ENCODE measurements at regions not wholly inside any gene's neighbourhood (a gene's known extent, or its start where the extent isn't known, plus 50 kb on each side); places are given as distances from the start of the nearest gene placed in this dataset.

DNA sequence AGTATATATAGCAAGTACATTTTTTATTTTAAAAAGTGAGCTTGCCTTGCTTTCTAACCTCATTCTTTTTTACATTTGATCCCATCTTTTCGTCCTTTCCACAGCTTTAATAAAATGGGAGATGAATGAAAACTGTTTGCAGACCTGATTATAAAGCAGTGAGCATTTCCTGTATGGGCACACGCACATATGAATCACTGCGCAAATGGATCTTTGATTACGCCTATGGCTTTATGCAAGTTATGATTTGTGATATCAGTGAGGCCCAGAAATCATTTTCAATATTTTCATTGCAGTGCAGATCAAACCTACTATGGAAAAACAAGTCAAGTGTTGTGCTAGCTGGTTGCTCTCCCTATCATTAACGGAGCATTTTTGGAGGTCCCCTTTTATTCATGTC is 1073.0 kb downstream of the MAT2B start:
- H3K27ac ChIP-seq, result no peak overlapping the region
- no peak overlapping the region for H3K4me3 ChIP-seq

DNA sequence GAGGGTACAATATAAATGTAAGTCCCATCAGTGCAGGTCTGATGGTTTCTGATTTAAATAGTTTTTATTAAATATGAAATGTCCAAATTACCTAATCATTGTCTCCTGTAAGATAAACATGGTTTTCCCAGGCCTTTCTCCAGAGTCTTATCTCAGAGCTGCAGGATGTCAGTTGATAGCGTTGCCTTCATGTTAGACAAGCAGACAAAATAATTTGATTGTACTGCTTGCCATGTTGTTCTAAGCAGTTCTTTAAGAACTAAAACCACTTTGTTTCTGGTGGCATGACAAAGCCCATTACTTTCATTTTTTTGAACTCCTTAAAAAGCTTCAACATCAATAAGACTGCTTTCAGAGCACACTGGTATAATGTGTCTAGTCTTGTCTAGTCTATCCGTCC is 1073.5 kb downstream of the MAT2B start:
- Histone ChIP-seq H3K4me3 (no peak overlapping the region), H3K27ac (no peak overlapping the region)

DNA sequence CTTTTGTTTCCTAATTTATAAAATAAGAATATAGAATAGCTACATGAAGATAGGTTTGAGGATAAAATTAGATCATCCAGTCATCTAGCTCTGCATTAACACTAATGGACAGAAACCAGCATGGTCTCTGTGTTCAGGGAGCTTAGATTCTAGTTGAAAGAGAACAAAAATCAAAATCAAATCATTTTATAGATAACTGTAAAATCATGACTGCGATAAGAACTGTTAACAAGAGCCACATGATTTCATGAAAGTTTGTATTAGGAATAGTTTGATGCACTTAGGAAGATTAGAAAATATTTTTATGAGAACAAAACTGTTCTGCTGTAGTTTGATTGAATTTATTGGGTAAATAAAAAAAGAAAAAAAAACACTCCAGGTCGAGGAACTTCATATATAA is 1074.7 kb downstream of the MAT2B start:
- H3K27ac ChIP-seq, result no peak overlapping the region
- H3K4me3 ChIP-seq, result no peak overlapping the region

DNA sequence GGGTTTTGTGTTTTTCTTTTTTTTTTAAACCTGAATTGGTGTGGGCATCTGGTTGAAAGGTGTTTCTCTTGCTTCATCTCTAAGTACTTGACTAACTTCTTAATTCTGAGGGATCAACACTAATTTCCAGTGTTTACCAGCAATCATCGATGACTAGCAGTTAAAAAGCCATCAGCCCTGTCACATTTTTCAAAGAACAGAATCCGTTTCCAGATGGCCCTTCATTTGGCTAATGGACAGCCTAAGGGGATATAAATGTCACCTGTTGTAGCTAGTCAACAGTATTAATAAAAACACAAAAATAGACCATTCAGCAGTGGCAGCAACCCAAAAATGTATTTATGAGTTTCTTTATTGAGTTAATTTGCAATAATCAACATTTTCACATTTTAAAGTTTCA is 1076.5 kb downstream of the MAT2B start:
- Histone ChIP-seq H3K4me3 (no peak overlapping the region), H3K27ac (no peak overlapping the region)

DNA sequence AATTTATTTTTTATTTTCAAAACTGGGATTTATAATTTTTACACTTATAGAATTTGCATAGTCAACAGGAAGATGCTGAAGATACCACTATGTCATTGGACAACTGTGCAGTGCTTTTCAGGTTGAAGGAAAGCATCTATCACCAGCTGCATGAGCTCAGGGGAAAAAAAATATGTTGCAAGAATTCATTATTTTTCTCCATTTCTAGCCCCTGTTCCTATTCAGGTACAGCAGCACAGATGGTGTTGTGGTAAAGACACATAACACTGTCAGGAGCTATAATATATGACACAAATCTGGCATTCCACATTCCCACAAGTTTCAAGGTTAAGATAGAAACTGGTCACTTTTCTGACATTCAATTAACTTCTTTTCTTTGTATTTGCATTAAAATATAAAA is 1088.6 kb downstream of the MAT2B start:
- Histone ChIP-seq H3K4me3 (no peak overlapping the region), H3K27ac (no peak overlapping the region)

DNA sequence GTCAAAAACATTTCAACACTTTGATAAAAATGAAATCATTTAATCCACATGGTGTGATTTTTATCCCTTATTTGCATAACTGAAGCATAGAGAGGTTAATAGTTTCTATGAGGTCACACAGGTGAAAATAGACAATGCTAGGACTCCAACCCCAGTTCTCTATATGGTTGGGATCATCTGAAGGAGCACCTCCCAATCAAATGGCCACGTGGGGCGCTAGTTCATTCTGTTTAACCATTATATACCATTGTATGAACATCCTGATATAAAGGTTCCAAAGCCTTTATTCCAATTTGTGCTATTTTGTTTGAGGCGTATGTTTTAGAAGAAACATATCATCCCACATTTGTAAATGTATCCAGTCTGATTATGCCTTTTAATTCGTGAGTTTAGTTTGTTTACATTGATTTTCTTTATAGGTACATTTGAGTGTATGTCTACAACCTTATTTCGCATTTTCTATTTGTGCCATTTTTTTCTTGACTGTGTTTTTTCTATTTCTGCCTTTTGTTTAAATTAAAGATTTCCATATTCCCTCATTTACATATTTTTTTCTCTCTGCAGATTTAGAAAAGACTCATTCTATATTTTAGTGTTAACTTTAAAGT is 1092.0 kb downstream of the MAT2B start:
- H3K4me3 ChIP-seq, result no peak overlapping the region

DNA sequence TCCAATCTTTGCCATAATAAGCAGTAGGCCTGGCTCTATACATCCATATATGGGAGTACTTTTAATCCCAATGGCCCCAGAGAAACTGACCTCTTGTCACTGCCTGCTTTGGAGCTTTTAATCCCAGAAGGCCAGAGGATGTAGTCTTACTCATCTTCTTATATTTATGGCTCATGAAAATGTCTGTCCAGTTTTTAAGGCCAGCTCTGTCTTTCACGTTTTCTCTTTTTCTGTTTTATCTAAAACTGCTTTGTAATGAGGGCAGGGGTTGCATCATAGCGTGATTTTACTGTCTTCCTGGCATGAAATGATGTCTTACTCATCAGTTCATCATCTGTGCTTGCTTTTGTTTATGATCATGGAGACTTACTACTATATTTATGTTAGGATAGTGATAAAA is 1094.9 kb downstream of the MAT2B start:
- Histone ChIP-seq H3K4me3 (no peak overlapping the region), H3K27ac (no peak overlapping the region)

More for the DNA sequence above, 1092.0 kb downstream of the MAT2B start:
- H3K27ac ChIP-seq, result no peak overlapping the region

DNA sequence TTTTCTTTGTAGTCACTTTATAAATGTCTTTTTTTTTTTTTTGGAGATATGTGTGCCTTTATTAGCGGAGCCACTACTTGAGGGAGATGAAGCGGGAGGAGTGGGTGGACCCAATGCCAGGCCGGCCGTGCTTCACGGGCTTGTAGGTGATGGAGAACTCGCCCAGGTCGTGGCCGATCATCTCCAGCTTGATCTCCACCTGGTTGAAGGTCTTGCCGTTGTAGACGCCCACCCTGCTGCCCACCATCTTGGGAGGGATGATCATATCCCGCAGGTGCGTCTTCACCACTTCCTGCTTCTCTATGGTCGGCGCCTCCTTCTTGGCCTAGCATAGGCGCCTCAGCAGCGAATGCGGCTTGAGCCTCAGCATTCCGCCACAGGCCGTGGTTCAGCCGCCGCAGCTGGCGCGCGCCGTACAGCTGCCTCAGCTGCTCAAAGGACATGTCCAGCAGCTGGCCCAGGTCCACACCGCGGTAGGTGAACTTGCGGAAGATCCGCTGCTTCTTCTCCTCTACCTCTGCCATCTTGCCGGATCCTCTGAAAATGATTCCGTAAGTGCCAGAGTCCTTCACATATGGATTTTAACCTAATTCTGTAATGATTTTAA is 1095.6 kb downstream of the MAT2B start:
- Histone ChIP-seq H3K4me3 (no peak overlapping the region), H3K27ac (no peak overlapping the region)

DNA sequence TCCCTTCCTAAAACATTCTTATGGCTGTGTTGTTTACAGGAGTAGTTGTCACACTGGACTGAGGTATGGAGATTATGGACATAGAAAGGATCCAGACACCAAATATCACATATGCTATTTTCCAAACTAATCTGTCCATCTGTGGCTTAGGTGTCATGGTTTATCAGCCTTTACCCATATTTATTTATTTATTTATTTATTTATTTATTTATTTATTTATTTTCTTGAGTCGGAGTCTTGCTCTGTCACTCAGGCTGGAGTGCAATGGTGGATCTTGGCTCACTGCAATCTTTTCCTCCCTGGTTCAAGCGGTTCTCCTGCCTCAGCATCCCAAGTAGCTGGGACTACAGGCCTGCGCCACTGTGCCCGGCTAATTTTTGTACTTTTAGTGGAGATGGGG is 1103.1 kb downstream of the MAT2B start:
- Histone ChIP-seq H3K4me3 (no peak overlapping the region), H3K27ac (no peak overlapping the region)

DNA sequence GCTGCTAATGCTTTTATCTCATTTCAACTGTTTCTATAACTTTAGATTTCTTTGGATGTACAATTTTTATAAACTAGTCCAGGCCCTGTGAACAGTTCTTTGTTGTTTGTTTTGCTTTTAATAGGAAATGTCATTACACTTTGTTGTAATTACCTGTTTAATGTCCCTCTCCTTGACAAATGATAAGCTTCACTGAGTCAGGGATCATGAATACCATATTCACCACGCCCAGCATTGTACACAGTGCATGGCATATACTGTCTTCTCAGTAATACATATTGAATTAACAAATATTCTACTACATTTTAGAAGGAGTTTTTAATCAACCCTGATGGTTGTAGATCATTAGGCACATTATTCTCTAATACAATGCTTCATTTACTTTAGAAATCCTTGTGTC is 1105.0 kb downstream of the MAT2B start:
- H3K27ac ChIP-seq, result no peak overlapping the region
- H3K4me3 ChIP-seq, result no peak overlapping the region

DNA sequence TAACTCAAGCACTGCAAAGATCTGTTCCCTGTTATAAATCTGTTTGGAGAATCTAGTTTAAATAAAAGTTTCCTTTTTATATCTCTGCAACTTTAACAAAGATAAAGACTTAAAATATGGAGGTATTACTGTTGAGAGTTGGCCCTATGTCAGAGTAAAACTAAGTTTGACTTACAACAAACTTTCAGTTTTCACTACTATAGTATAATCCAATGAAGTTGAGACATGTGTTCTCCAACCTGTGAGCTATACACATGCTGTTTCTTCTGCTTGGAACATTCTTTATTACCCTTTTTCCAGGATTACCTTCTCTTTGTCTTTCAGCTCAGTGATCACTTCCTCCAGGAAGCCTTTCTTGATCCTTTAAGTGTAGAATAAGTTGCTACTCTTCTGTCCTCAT is 1109.3 kb downstream of the MAT2B start:
- Histone ChIP-seq H3K4me3 (no peak overlapping the region), H3K27ac (no peak overlapping the region)

DNA sequence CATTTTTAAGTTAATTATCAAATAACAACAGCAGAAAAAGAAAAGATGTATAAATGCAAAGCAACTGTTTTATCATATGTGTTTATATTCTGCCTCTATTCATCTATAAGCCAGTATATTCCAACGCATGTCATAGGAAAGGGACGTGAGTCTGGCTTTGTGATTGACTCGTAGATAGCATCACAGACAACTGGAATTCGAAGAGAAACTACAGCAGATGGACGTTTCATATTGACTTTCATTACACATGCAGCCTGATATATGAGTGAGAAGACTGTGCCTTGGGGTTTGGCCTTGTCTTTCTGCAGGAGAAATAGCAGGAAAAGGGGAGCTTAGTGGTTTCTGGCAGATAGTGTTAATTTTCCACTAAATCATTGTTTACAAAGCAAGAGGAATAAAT is 1111.9 kb downstream of the MAT2B start:
- Histone ChIP-seq H3K4me3 (no peak overlapping the region), H3K27ac (no peak overlapping the region)

DNA sequence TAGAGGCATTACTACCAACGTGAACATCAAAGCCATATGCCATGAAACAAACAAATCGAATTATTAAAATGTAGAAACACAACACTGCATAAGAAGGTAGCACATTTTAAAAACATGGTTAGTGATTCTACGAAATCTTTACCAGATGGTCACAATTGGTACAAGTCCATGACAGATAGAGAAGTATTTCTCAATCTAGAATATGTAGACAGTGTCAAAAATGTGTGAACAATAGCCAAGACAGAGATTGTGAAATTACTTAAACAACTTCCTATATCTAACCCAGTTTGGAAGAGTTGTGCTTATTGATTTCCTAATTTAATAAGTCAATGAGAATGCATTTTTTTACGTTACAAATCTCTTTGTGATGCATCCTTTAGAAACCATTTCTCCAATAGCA is 1121.6 kb downstream of the MAT2B start:
- Histone ChIP-seq H3K4me3 (no peak overlapping the region), H3K27ac (no peak overlapping the region)

DNA sequence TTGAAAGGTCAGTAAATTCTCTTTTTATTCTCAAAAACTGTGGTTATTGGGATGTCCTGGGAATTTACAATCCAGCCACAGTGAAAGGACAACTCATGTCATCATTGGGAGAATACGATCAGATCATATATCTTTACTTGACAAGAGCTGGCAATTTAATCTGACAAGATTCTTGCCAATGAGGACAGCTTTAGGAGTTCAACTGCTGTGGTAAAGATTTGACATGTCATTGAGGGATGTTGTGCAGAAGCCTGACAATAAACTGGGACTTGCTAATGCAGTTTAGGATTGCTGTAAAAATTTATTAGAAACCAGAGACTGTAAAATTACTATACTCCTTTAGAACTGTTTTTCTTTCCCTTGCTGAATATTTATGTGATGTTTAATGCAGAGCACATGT is 1131.0 kb downstream of the MAT2B start:
- Histone ChIP-seq H3K4me3 (no peak overlapping the region), H3K27ac (no peak overlapping the region)

DNA sequence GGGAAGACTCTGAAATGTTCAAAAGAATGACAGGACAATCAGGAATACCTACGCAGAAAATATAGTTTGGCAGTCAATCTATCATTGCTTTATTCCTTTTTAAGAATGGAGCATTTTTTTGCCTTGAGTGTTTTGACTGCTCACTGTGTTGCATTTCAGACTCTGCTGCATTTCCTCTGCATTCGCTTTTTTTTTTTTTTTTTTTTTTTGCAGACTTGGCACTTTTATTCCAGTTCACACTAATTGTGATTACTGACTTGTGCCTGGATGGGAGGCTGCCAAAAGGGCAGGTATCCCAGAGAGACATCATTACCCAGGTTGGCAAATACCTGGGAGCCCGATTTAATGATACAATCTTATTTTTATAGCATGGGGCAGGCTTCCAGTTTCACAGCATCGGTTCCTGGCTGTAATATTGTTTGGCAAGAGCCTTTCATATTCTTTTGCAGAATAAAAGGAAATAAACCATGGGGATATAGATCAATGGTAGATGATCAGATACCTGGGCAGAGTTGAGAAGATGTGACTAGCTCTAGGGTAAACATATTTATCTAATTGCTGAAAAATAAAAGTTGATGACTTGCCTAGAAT is 1132.6 kb downstream of the MAT2B start:
- no peak overlapping the region for H3K4me3 ChIP-seq
- no peak overlapping the region for H3K27ac ChIP-seq

DNA sequence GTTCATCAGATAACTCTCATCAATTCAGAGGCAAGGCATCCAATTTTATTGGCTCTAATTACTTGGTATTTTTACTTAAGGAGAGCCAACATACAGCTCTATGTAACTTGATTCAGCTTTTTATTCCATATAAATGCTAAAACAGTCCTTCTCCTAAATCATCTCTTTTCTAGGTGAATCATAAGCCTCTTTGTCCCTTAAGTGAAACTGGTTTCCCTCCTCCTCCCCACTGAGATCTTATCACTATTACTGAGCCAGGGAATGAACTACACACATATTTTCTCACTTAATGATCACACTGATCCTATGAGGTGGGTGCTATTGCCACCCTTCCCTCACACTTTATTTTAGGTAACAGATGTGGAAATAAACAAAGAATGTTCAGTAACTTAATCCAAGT is 1143.8 kb downstream of the MAT2B start:
- no peak overlapping the region for H3K4me3 ChIP-seq

DNA sequence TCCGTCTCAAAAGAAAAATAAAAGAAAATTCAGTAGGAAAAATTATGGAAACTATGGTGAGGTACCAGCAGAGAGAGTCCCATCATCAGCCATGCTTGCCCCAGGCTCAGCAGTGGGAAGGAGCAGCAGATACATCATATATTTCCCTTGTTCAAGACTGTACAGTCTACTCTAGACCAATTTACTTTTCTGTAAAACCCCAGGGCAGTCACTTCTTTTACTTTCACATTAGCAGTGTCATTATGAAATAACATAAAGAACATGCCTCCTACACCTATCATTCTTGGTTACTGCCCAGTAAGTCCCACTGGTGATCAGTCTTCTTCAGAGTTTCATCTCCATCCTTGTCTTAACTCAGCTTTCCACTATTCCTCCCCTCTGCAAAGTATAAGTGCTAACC is 1145.0 kb downstream of the MAT2B start:
- H3K4me3 ChIP-seq, result no peak overlapping the region
- no peak overlapping the region for H3K27ac ChIP-seq

More for the DNA sequence above, 1143.8 kb downstream of the MAT2B start:
- H3K27ac ChIP-seq, result no peak overlapping the region

DNA sequence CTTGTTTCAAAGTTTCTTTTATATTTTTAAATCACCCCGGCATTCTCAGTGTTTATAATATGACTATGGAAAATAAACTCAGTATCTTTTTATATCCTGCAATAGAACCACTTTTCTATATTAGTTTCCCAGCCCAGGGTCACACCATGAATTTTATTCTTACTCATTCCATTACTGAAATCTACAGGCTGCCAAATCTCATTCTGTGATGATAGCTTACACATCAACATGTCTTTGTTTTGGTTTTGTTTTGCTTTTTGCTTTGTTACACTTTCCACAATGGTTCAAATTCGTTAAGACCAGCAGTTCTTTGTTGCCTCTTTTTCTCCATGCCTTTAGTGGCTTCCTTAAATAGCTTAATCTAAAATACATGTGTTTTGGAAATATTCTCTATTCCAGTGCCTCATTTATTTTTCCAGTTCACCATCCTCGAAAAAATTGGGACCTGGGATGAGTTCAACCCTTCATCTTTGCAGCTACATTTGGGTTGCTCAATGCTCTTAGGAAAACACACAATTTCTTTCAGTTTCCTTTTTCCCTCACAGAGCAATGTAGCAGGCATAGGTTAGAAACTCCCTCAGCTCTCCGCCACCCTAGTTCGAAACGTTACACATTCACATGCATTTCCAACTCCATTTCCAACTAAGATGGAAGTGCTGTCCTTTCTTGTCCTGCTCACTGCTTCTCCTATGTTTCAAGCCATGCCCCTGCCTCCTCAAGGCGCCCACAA is 1146.3 kb downstream of the MAT2B start:
- Histone ChIP-seq H3K27ac (no peak overlapping the region), H3K4me3 (no peak overlapping the region)

DNA sequence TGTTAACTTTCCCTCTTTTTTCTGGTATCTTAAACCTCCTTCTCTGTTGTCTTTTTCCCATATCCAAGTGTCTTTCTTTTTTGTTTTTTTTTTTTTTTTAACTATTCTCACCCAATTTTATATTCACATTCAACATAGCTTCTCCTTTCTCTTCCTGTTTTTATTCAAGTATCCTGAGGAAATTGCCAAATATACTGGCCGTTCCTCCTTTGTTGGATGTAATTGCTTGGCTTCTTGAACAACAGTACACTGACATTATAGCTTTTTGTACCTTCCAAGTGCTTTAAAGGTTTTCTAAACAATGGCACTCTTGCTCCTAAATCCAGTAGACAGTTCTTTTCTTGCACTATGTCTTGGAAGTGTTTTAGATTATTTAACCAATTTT is 1146.8 kb downstream of the MAT2B start:
- no peak overlapping the region for H3K27ac ChIP-seq
- H3K4me3 ChIP-seq, result no peak overlapping the region

DNA sequence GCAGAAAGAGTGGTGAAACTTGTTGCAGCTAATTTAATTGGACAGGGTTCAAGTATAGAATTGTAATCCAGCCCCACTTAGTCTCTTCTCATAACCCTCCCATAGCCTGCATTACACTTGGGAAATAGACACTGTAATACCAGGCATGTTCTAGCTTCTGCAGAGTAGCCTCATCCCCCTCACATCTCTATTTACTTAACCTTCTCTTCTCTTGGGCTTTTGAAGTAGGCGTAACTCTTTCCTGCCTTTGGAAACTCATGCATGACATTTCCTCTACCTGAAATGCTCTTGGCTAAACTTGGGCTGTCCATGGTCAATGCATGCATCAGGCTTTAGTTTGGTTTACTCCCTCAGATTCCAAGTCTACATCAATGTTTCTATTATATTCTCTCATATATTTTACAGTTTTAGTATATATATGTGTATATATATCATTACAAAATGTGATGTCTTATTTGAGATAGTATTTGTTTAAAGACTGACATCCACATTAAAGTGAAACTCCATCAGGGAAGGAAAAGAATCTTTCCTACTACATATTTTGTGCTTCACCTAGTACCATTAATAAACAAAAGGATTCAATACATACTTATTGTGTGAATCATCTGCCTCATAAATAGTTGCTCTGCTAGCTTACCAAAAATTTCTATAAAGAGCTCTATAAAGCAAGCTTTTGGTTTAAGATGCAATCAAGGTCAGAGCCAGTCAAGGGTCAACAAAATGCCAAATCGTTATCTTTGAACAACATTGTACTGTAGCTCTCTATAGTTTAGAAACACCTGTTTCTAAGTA is 1158.0 kb downstream of the MAT2B start:
- Histone ChIP-seq H3K27ac (no peak overlapping the region), H3K4me3 (no peak overlapping the region)
